Tibial nerve (tissue), 3 donors: ENCODE measurements at regions not wholly inside any gene's neighbourhood (a gene's known extent, or its start where the extent isn't known, plus 50 kb on each side); places are given as distances from the start of the nearest gene placed in this dataset.
"Not testable (repeated sequence)": the region's sequence is repeated elsewhere in the genome, so short reads cannot be mapped to it uniquely, and the experiment has no call there.

Source experiments
- POLR2A ChIP-seq, 2 donors: fragments of 450-650 bp; IDR thresholded peaks; one replicate each; pipeline ENCODE4 v1.6.1; 2017; ENCODE audit warnings: antibody characterized with exemption in 2 of 2, mild to moderate bottlenecking in 2 of 2, moderate library complexity in 2 of 2
- TF ChIP-seq, protein P1 (sequence below), 5 experiments: fragments of 200-600 bp in 3 of 5; fragments of 450-650 bp in 2 of 5; sonication (generic) in 3 of 5; IDR thresholded peaks; one replicate each; pipeline ENCODE4 v1.5.1; 2016 to 2019; ENCODE audit warnings: antibody characterized with exemption in 5 of 5, mild to moderate bottlenecking in 3 of 5, moderate library complexity in 2 of 5

DNA sequence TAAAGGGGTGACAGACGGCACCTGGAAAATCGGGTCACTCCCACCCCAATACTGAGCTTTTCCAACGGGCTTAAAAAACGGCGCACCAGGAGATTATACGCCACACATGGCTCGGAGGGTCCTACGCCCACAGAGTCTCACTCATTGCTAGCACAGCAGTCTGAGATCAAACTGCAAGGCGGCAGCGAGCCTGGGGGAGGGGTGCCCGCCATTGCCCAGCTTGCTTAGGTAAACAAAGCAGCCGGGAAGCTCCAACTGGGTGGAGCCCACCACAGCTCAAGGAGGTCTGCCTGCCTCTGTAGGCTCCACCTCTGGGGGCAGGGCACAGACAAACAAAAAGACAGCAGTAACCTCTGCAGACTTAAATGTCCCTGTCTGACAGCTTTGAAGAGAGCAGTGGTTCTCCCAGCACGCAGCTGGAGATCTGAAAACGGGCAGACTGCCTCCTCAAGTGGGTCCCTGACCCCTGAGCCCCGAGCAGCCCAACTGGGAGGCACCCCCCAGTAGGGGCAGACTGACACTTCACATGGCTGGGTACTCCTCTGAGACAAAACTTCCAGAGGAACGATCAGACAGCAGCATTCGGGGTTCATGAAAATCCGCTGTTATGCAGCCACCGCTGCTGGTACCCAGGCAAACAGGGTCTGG, 162.8 kb upstream of the GJE1 start:
- TF ChIP-seq POLR2A (IDR thresholded peaks at IDR 0.05) = not testable (repeated sequence)
- TF ChIP-seq, protein P1, sequence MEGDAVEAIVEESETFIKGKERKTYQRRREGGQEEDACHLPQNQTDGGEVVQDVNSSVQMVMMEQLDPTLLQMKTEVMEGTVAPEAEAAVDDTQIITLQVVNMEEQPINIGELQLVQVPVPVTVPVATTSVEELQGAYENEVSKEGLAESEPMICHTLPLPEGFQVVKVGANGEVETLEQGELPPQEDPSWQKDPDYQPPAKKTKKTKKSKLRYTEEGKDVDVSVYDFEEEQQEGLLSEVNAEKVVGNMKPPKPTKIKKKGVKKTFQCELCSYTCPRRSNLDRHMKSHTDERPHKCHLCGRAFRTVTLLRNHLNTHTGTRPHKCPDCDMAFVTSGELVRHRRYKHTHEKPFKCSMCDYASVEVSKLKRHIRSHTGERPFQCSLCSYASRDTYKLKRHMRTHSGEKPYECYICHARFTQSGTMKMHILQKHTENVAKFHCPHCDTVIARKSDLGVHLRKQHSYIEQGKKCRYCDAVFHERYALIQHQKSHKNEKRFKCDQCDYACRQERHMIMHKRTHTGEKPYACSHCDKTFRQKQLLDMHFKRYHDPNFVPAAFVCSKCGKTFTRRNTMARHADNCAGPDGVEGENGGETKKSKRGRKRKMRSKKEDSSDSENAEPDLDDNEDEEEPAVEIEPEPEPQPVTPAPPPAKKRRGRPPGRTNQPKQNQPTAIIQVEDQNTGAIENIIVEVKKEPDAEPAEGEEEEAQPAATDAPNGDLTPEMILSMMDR (IDR thresholded peaks at IDR 0.05) = not testable (repeated sequence)
